Hepatocyte (in vitro differentiated cells): ENCODE measurements at regions not wholly inside any gene's neighbourhood (a gene's known extent, or its start where the extent isn't known, plus 50 kb on each side); places are given as distances from the start of the nearest gene placed in this dataset.

Experiments
- DNase-seq: peaks from one replicate; pipeline ENCODE4 v3.0.0-alpha.2; 2016; ENCODE audit warnings: low spot score
- H2AFZ ChIP-seq: fragments of 200-600 bp; sonication (generic); 2 replicates; pipeline ENCODE4 v1.6.0; 2016; ENCODE audit warnings: antibody characterized with exemption, mild to moderate bottlenecking
- H3K27ac ChIP-seq: fragments of 200-600 bp; sonication (generic); 2 replicates; pipeline ENCODE4 v1.5.1; 2016; ENCODE audit warnings: mild to moderate bottlenecking
- H3K27me3 ChIP-seq: fragments of 200-600 bp; sonication (generic); 2 replicates; pipeline ENCODE4 v1.6.1; 2016
- H3K36me3 ChIP-seq: fragments of 200-600 bp; sonication (generic); replicated peaks from 2 replicates; pipeline ENCODE4 v1.5.1; 2016; ENCODE audit warnings: low read depth; ENCODE audit not compliant: insufficient read depth
- H3K4me1 ChIP-seq: fragments of 200-600 bp; sonication (generic); 2 replicates; pipeline ENCODE4 v1.5.1; 2016; ENCODE audit warnings: mild to moderate bottlenecking, moderate library complexity; ENCODE audit not compliant: insufficient read depth
- H3K4me2 ChIP-seq: fragments of 200-600 bp; sonication (generic); 2 replicates; pipeline ENCODE4 v1.6.0; 2016
- H3K4me3 ChIP-seq: fragments of 200-600 bp; sonication (generic); 2 replicates; pipeline ENCODE4 v1.5.1; 2016; ENCODE audit warnings: mild to moderate bottlenecking
- H3K79me2 ChIP-seq: fragments of 200-600 bp; sonication (generic); 2 replicates; pipeline ENCODE4 v1.6.0; 2017; ENCODE audit warnings: mild to moderate bottlenecking
- H3K9me2 ChIP-seq: fragments of 200-600 bp; sonication (generic); replicated peaks from 2 replicates; pipeline ENCODE4 v1.6.0; 2017; ENCODE audit warnings: mild to moderate bottlenecking; ENCODE audit not compliant: insufficient read depth
- H3K9me3 ChIP-seq: fragments of 200-600 bp; sonication (generic); 2 replicates; pipeline ENCODE4 v1.5.1; 2016; ENCODE audit warnings: low read depth, mild to moderate bottlenecking
- H4K20me1 ChIP-seq: fragments of 200-600 bp; sonication (generic); 2 replicates; pipeline ENCODE4 v1.6.0; 2016; ENCODE audit warnings: mild to moderate bottlenecking; ENCODE audit not compliant: insufficient read depth, poor library complexity, severe bottlenecking
- CTCF ChIP-seq: fragments of 200-600 bp; sonication (generic); IDR thresholded peaks from 2 replicates; pipeline ENCODE4 v1.5.1; 2016; ENCODE audit warnings: antibody characterized with exemption, mild to moderate bottlenecking; ENCODE audit not compliant: poor library complexity
- EZH2 ChIP-seq: fragments of 200-600 bp; sonication (generic); IDR thresholded peaks from 2 replicates; pipeline ENCODE4 v1.6.1; 2016; ENCODE audit warnings: antibody characterized with exemption, mild to moderate bottlenecking, borderline replicate concordance
- EZH2phosphoT487 ChIP-seq: fragments of 200-600 bp; sonication (generic); IDR thresholded peaks from one replicate; pipeline ENCODE4 v1.6.1; 2018; ENCODE audit warnings: antibody characterized with exemption, mild to moderate bottlenecking, low read depth, moderate library complexity; ENCODE audit not compliant: unreplicated experiment, severe bottlenecking
- WGBS: methylation state at CpG from one replicate; pipeline ENCODE4 v1.1.6; 2016; ENCODE audit warnings: low lambda C conversion rate; ENCODE audit errors: missing lambda C conversion rate; 5-methylcytosine and 5-hydroxymethylcytosine counted together

GRCh38 chr2:173458991-173459780 is 104.5 kb downstream of the CDCA7 start:
- Histone ChIP-seq H3K4me3 (no peak overlapping the region), H3K79me2 (no peaks in the 10 kb centered on the region), H2AFZ (no peak overlapping the region), H4K20me1 (no peaks in the 10 kb centered on the region), H3K36me3 (no peaks in the 10 kb centered on the region), H3K4me1 (no peaks in the 10 kb centered on the region), H3K27me3 (no peaks in the 10 kb centered on the region), H3K27ac (no peak overlapping the region), H3K9me3 (no peaks in the 10 kb centered on the region), H3K9me2 (no peaks in the 10 kb centered on the region), H3K4me2 (no peak overlapping the region)
- no peak for TF ChIP-seq EZH2
- no peak for TF ChIP-seq EZH2phosphoT487
- no peak for TF ChIP-seq CTCF
- 80% methylated on average over 8 of the region's 8 CpGs for WGBS
- no peak for DNase-seq

GRCh38 chr2:173462892-173463840 is 108.5 kb downstream of the CDCA7 start:
- no peak overlapping the region for H3K4me2 ChIP-seq
- no peaks in the 10 kb centered on the region for H4K20me1 ChIP-seq
- H3K36me3 ChIP-seq, result no peaks in the 10 kb centered on the region
- H3K27ac ChIP-seq, result no peak overlapping the region
- no peaks in the 10 kb centered on the region for H3K4me1 ChIP-seq
- H3K9me3 ChIP-seq, result no peaks in the 10 kb centered on the region
- no peaks in the 10 kb centered on the region for H3K79me2 ChIP-seq
- no peaks in the 10 kb centered on the region for H3K9me2 ChIP-seq
- DNase-seq, result peak; percentile 29
- TF ChIP-seq CTCF (no peak), EZH2phosphoT487 (no peak), EZH2 (no peak)
- no peaks in the 10 kb centered on the region for H3K27me3 ChIP-seq
- WGBS, result 67% methylated on average over 14 of the region's 14 CpGs
- no peak overlapping the region for H3K4me3 ChIP-seq
- no peak overlapping the region for H2AFZ ChIP-seq

GRCh38 chr2:173463846-173464245 is 109.2 kb downstream of the CDCA7 start:
- no peak overlapping the region for H3K4me3 ChIP-seq
- TF ChIP-seq EZH2 (no peak), CTCF (no peak), EZH2phosphoT487 (no peak)
- H3K4me1 ChIP-seq, result no peaks in the 10 kb centered on the region
- H3K79me2 ChIP-seq, result no peaks in the 10 kb centered on the region
- H3K9me2 ChIP-seq, result no peaks in the 10 kb centered on the region
- H2AFZ ChIP-seq, result no peak overlapping the region
- no peaks in the 10 kb centered on the region for H3K36me3 ChIP-seq
- H4K20me1 ChIP-seq, result no peaks in the 10 kb centered on the region
- H3K27ac ChIP-seq, result no peak overlapping the region
- WGBS, result 92% methylated on average over 6 of the region's 6 CpGs
- no peaks in the 10 kb centered on the region for H3K27me3 ChIP-seq
- no peaks in the 10 kb centered on the region for H3K9me3 ChIP-seq
- DNase-seq, result no peak
- H3K4me2 ChIP-seq, result no peak overlapping the region
